ENCODE measurements at regions not wholly inside any gene's neighbourhood (a gene's known extent, or its start where the extent isn't known, plus 50 kb on each side); places are given as distances from the start of the nearest gene placed in this dataset.

GRCh38 chr20:11032611-11033010, 358.8 kb upstream of the JAG1 start:
- H3K4me1 ChIP-seq (ENCODE audit: control insufficient read depth in 5 of 5, insufficient read depth in 5 of 5, low read length in 5 of 5), result no peaks in the 10 kb centered on the region
- H3K27me3 ChIP-seq (ENCODE audit: control insufficient read depth in 5 of 5, insufficient read depth in 4 of 5, low read length in 5 of 5), result no peaks in the 10 kb centered on the region
- peaks cover 0 to 6% (median 4%) of the 10 kb centered on the region in 5 donors for H3K9me3 ChIP-seq (ENCODE audit: control insufficient read depth in 5 of 5, low read length in 5 of 5)
- H3K36me3 ChIP-seq (ENCODE audit: control insufficient read depth in 5 of 5, insufficient read depth in 5 of 5, low read length in 5 of 5), result no peaks in the 10 kb centered on the region
- no peak overlapping the region for H3K27ac ChIP-seq (ENCODE audit: low read depth, low read length)
- no peak overlapping the region for H3K9ac ChIP-seq (ENCODE audit: low read length in 5 of 5)
- no peak overlapping the region for H3K4me3 ChIP-seq (ENCODE audit: low read depth in 1 of 5, low read length in 5 of 5)

- peaks cover 0 to 6% (median 4%) of the 10 kb centered on the region in 5 donors for H3K9me3 ChIP-seq (ENCODE audit: control insufficient read depth in 5 of 5, low read length in 5 of 5)
- no peaks in the 10 kb centered on the region for H3K36me3 ChIP-seq (ENCODE audit: control insufficient read depth in 5 of 5, insufficient read depth in 5 of 5, low read length in 5 of 5)
- no peaks in the 10 kb centered on the region for H3K4me1 ChIP-seq (ENCODE audit: control insufficient read depth in 5 of 5, insufficient read depth in 5 of 5, low read length in 5 of 5)
- no peak overlapping the region for H3K9ac ChIP-seq (ENCODE audit: low read length in 5 of 5)
- H3K4me3 ChIP-seq (ENCODE audit: low read depth in 1 of 5, low read length in 5 of 5), result no peak overlapping the region
- no peak overlapping the region for H3K27ac ChIP-seq (ENCODE audit: low read depth, low read length)
- H3K27me3 ChIP-seq (ENCODE audit: control insufficient read depth in 5 of 5, insufficient read depth in 4 of 5, low read length in 5 of 5), result no peaks in the 10 kb centered on the region
Observed at GRCh38 chr20:11034025-11034424, 360.2 kb upstream of the JAG1 start.

- Histone ChIP-seq H3K27ac (ENCODE audit: low read depth, low read length) (no peak overlapping the region), H3K27me3 (ENCODE audit: control insufficient read depth in 5 of 5, insufficient read depth in 4 of 5, low read length in 5 of 5) (no peaks in the 10 kb centered on the region), H3K36me3 (ENCODE audit: control insufficient read depth in 5 of 5, insufficient read depth in 5 of 5, low read length in 5 of 5) (no peaks in the 10 kb centered on the region), H3K4me1 (ENCODE audit: control insufficient read depth in 5 of 5, insufficient read depth in 5 of 5, low read length in 5 of 5) (no peaks in the 10 kb centered on the region), H3K9me3 (ENCODE audit: control insufficient read depth in 5 of 5, low read length in 5 of 5) (peaks cover 0 to 6% (median 4%) of the 10 kb centered on the region in 5 donors), H3K9ac (ENCODE audit: low read length in 5 of 5) (no peak overlapping the region), H3K4me3 (ENCODE audit: low read depth in 1 of 5, low read length in 5 of 5) (no peak overlapping the region)
Observed at GRCh38 chr20:11035211-11035610, 361.4 kb upstream of the JAG1 start.

- Histone ChIP-seq H3K27ac (ENCODE audit: low read depth, low read length) (no peak overlapping the region), H3K36me3 (ENCODE audit: control insufficient read depth in 5 of 5, insufficient read depth in 5 of 5, low read length in 5 of 5) (no peaks in the 10 kb centered on the region), H3K9ac (ENCODE audit: low read length in 5 of 5) (no peak overlapping the region), H3K9me3 (ENCODE audit: control insufficient read depth in 5 of 5, low read length in 5 of 5) (no peaks in the 10 kb centered on the region), H3K4me1 (ENCODE audit: control insufficient read depth in 5 of 5, insufficient read depth in 5 of 5, low read length in 5 of 5) (no peaks in the 10 kb centered on the region), H3K27me3 (ENCODE audit: control insufficient read depth in 5 of 5, insufficient read depth in 4 of 5, low read length in 5 of 5) (no peaks in the 10 kb centered on the region), H3K4me3 (ENCODE audit: low read depth in 1 of 5, low read length in 5 of 5) (no peak overlapping the region)
Observed at GRCh38 chr20:11041396-11041795, 367.6 kb upstream of the JAG1 start.

- Histone ChIP-seq H3K27ac (ENCODE audit: low read depth, low read length) (no peak overlapping the region), H3K36me3 (ENCODE audit: control insufficient read depth in 5 of 5, insufficient read depth in 5 of 5, low read length in 5 of 5) (no peaks in the 10 kb centered on the region), H3K9ac (ENCODE audit: low read length in 5 of 5) (no peak overlapping the region), H3K4me1 (ENCODE audit: control insufficient read depth in 5 of 5, insufficient read depth in 5 of 5, low read length in 5 of 5) (no peaks in the 10 kb centered on the region), H3K27me3 (ENCODE audit: control insufficient read depth in 5 of 5, insufficient read depth in 4 of 5, low read length in 5 of 5) (no peaks in the 10 kb centered on the region), H3K4me3 (ENCODE audit: low read depth in 1 of 5, low read length in 5 of 5) (no peak overlapping the region), H3K9me3 (ENCODE audit: control insufficient read depth in 5 of 5, low read length in 5 of 5) (no peaks in the 10 kb centered on the region)
Observed at GRCh38 chr20:11043001-11043400, 369.2 kb upstream of the JAG1 start.

GRCh38 chr20:11044561-11044960, 370.8 kb upstream of the JAG1 start:
- no peaks in the 10 kb centered on the region for H3K4me1 ChIP-seq (ENCODE audit: control insufficient read depth in 5 of 5, insufficient read depth in 5 of 5, low read length in 5 of 5)
- H3K36me3 ChIP-seq (ENCODE audit: control insufficient read depth in 5 of 5, insufficient read depth in 5 of 5, low read length in 5 of 5), result no peaks in the 10 kb centered on the region
- no peak overlapping the region for H3K27ac ChIP-seq (ENCODE audit: low read depth, low read length)
- H3K9ac ChIP-seq (ENCODE audit: low read length in 5 of 5), result no peak overlapping the region
- H3K27me3 ChIP-seq (ENCODE audit: control insufficient read depth in 5 of 5, insufficient read depth in 4 of 5, low read length in 5 of 5), result no peaks in the 10 kb centered on the region
- H3K4me3 ChIP-seq (ENCODE audit: low read depth in 1 of 5, low read length in 5 of 5), result no peak overlapping the region
- no peaks in the 10 kb centered on the region for H3K9me3 ChIP-seq (ENCODE audit: control insufficient read depth in 5 of 5, low read length in 5 of 5)

GRCh38 chr20:11045412-11046175, 371.8 kb upstream of the JAG1 start:
- no peak overlapping the region for H3K4me3 ChIP-seq (ENCODE audit: low read depth in 1 of 5, low read length in 5 of 5)
- H3K27ac ChIP-seq (ENCODE audit: low read depth, low read length), result no peak overlapping the region
- no peaks in the 10 kb centered on the region for H3K9me3 ChIP-seq (ENCODE audit: control insufficient read depth in 5 of 5, low read length in 5 of 5)
- H3K4me1 ChIP-seq (ENCODE audit: control insufficient read depth in 5 of 5, insufficient read depth in 5 of 5, low read length in 5 of 5), result peaks cover 0 to 10% (median 4%) of the 10 kb centered on the region in 5 donors
- H3K9ac ChIP-seq (ENCODE audit: low read length in 5 of 5), result no peak overlapping the region
- H3K36me3 ChIP-seq (ENCODE audit: control insufficient read depth in 5 of 5, insufficient read depth in 5 of 5, low read length in 5 of 5), result no peaks in the 10 kb centered on the region
- no peaks in the 10 kb centered on the region for H3K27me3 ChIP-seq (ENCODE audit: control insufficient read depth in 5 of 5, insufficient read depth in 4 of 5, low read length in 5 of 5)

- Histone ChIP-seq H3K27me3 (ENCODE audit: control insufficient read depth in 5 of 5, insufficient read depth in 4 of 5, low read length in 5 of 5) (no peaks in the 10 kb centered on the region), H3K36me3 (ENCODE audit: control insufficient read depth in 5 of 5, insufficient read depth in 5 of 5, low read length in 5 of 5) (no peaks in the 10 kb centered on the region), H3K27ac (ENCODE audit: low read depth, low read length) (no peak overlapping the region), H3K4me3 (ENCODE audit: low read depth in 1 of 5, low read length in 5 of 5) (no peak overlapping the region), H3K9me3 (ENCODE audit: control insufficient read depth in 5 of 5, low read length in 5 of 5) (no peaks in the 10 kb centered on the region), H3K9ac (ENCODE audit: low read length in 5 of 5) (no peak overlapping the region), H3K4me1 (ENCODE audit: control insufficient read depth in 5 of 5, insufficient read depth in 5 of 5, low read length in 5 of 5) (peaks cover 0 to 18% (median 8%) of the 10 kb centered on the region in 5 donors)
Observed at GRCh38 chr20:11047559-11047958, 373.8 kb upstream of the JAG1 start.

GRCh38 chr20:11048739-11049138, 374.9 kb upstream of the JAG1 start:
- H3K9me3 ChIP-seq (ENCODE audit: control insufficient read depth in 5 of 5, low read length in 5 of 5), result no peaks in the 10 kb centered on the region
- H3K4me3 ChIP-seq (ENCODE audit: low read depth in 1 of 5, low read length in 5 of 5), result no peak overlapping the region
- no peaks in the 10 kb centered on the region for H3K36me3 ChIP-seq (ENCODE audit: control insufficient read depth in 5 of 5, insufficient read depth in 5 of 5, low read length in 5 of 5)
- H3K27ac ChIP-seq (ENCODE audit: low read depth, low read length), result no peak overlapping the region
- H3K9ac ChIP-seq (ENCODE audit: low read length in 5 of 5), result no peak overlapping the region
- H3K27me3 ChIP-seq (ENCODE audit: control insufficient read depth in 5 of 5, insufficient read depth in 4 of 5, low read length in 5 of 5), result no peaks in the 10 kb centered on the region
- peaks cover 0 to 18% (median 8%) of the 10 kb centered on the region in 5 donors for H3K4me1 ChIP-seq (ENCODE audit: control insufficient read depth in 5 of 5, insufficient read depth in 5 of 5, low read length in 5 of 5)

- H3K9ac ChIP-seq (ENCODE audit: low read length in 5 of 5), result no peak overlapping the region
- no peak overlapping the region for H3K27ac ChIP-seq (ENCODE audit: low read depth, low read length)
- no peaks in the 10 kb centered on the region for H3K27me3 ChIP-seq (ENCODE audit: control insufficient read depth in 5 of 5, insufficient read depth in 4 of 5, low read length in 5 of 5)
- no peak overlapping the region for H3K4me3 ChIP-seq (ENCODE audit: low read depth in 1 of 5, low read length in 5 of 5)
- H3K4me1 ChIP-seq (ENCODE audit: control insufficient read depth in 5 of 5, insufficient read depth in 5 of 5, low read length in 5 of 5), result peaks cover 0 to 18% (median 8%) of the 10 kb centered on the region in 5 donors
- H3K36me3 ChIP-seq (ENCODE audit: control insufficient read depth in 5 of 5, insufficient read depth in 5 of 5, low read length in 5 of 5), result no peaks in the 10 kb centered on the region
- no peaks in the 10 kb centered on the region for H3K9me3 ChIP-seq (ENCODE audit: control insufficient read depth in 5 of 5, low read length in 5 of 5)
Observed at GRCh38 chr20:11050350-11050749, 376.6 kb upstream of the JAG1 start.

Measured in subcutaneous abdominal adipose tissue (tissue), 5 donors.